LNCAP (cell line): ENCODE measurements at regions not wholly inside any gene's neighbourhood (a gene's known extent, or its start where the extent isn't known, plus 50 kb on each side); places are given as distances from the start of the nearest gene placed in this dataset.

ENCODE experiments used
- TF ChIP-seq, protein P1 (sequence below): fragments of 450-650 bp; IDR thresholded peaks from 2 replicates; pipeline ENCODE4 v1.5.1; 2017; ENCODE audit warnings: mild to moderate bottlenecking

DNA sequence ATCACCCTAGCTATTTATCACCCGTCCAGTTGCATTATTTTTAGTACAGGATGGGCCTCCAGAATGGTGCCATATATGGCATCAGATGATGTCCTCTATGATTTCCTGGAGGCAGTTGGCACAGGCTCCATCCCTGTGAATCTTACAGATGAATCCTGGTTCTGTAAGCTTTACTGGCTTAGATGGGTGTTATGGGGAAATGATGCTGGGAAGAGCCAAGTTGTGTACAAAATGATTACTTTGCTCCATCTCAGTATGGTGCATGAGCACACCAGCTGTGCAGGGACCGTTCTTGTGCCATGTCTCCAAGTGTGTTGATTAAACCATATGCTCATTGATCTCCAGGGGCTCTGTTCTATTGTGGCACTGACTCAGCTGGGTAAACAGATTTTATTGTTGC lies 755.7 kb downstream of the TLR4 start:
- TF ChIP-seq, protein P1, sequence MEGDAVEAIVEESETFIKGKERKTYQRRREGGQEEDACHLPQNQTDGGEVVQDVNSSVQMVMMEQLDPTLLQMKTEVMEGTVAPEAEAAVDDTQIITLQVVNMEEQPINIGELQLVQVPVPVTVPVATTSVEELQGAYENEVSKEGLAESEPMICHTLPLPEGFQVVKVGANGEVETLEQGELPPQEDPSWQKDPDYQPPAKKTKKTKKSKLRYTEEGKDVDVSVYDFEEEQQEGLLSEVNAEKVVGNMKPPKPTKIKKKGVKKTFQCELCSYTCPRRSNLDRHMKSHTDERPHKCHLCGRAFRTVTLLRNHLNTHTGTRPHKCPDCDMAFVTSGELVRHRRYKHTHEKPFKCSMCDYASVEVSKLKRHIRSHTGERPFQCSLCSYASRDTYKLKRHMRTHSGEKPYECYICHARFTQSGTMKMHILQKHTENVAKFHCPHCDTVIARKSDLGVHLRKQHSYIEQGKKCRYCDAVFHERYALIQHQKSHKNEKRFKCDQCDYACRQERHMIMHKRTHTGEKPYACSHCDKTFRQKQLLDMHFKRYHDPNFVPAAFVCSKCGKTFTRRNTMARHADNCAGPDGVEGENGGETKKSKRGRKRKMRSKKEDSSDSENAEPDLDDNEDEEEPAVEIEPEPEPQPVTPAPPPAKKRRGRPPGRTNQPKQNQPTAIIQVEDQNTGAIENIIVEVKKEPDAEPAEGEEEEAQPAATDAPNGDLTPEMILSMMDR: no peak

DNA sequence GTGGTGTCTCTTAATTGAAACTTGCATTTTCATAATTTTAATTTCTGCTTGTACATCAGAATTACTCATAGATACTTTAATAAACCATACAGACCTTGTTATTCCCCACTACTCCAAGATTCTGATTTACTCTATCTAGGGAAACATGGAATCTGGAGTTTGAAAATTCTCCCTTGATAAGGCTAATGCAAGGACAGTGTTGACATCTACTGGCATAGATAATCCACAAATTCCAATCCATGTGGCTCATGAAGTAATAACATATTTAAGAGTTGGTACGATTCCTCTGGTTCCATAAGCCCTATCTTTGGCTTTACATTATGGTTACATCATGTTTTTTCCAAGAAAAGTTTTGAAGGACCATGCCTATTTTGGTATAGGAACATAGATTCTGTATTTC lies 759.2 kb downstream of the TLR4 start:
- TF ChIP-seq, protein P1: no peak

DNA sequence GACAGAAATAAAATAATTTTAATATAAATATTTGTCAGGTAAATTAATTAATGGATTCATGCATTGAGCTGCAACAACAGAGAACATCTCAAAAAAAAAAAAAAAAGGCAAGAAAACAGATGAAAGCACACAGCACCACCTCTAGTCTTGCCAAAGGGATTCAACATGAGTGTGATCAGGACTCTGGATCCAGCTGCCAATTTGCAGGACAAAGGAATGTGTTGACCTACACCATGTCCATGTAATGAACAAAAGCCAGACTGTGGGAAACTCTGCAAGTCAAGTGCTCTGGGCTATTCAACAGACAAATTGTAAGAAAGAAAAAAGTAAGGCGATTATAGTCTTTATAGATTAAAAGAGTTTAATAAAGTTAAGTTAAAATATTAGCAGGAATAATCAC lies 769.3 kb downstream of the TLR4 start:
- TF ChIP-seq, protein P1: no peak

DNA sequence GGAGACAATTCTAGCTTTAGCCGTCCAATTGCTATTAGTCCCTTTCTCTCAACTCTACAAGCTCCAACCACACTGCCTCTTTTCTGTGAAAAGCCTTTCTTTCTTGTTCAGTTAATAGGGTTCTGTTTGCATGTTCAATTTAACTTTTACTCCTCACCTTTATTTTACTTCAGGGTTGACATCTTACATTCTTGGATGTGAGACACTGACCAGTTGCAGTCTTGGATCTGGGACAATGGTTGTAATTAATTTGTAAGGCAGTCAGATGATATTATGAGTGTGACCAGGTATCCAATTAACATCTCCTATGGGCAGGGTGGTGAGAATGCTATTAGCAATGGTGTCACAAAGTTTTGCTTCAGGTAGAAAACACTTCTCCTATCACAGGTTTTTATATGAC lies 774.5 kb downstream of the TLR4 start:
- TF ChIP-seq, protein P1: no peak

DNA sequence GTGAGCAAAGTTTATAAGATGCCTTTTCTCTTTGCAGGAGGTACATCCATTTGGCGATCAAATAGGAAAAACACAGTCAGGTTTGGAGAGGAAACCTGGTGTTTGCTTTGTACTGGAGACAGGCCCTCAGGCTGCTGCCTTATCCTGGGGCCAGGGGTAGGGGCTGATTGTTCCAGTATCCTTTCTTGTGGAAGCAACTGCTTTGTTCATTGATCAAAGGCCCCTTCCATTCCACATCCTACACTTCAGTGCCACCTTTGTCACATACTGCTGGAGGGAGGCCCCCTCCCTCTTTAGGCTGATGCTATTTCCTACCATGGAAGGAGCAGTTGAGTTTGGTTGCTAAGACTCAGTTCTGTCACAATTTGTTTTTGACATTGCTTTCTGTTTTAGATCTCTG lies 778.1 kb downstream of the TLR4 start:
- TF ChIP-seq, protein P1: no peak

DNA sequence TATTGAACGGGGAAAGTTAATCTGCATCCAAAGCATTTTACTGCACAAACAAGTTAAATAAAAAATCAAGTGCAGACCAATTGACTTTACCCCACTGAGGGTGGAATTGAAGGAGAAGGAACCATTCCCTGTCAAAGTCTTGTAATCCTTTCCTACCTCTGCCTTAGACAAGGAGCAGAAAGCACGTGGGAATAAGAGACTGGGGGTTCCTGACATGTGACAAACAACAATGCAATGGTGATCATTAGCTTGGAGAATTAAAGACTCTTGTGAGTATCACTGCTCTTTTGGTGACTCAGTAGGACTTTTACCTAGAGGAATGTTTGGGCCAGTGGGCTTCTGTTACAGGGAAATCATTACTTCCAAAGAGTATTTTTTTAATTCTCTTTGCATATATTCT lies 779.5 kb downstream of the TLR4 start:
- TF ChIP-seq, protein P1: no peak

DNA sequence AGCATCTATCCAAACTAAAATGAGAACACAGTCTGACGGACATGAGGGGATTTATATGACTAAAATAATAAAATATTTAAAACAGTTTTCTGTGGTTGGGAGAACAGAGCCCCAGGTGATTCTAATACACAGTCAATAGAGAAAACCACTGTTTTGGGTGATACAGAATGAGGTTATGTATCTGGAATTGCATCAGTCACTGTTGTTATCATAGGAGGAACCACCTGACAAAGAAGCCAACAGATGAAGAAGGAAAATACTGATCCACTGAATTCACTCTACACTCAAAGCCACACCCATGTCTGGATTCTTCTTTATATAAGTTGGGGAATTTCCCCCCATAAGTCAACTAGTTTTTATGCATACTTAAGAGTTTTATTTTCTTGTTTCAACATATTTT lies 799.0 kb downstream of the TLR4 start:
- TF ChIP-seq, protein P1: no peak

DNA sequence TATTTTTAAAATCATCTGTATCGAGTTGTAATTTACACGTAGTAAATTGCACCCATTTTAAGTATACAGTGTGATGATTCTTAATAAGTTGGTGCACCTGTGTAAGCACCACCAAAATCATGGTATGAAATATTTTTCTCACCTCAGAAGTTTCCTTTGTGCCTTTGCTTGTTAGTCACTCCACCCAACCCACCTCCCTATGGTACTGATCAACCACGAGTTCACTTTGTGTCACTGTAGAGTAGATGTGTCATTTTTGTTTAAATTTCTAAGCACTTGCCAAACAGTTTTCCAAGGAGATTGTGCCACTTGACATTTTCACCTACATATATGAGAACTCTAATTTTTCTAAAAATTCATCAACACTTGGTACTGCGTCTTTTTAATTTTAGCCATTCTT lies 806.5 kb downstream of the TLR4 start:
- TF ChIP-seq, protein P1: no peak
